SH-SY5Y (cell line): ENCODE measurements at regions not wholly inside any gene's neighbourhood (a gene's known extent, or its start where the extent isn't known, plus 50 kb on each side); places are given as distances from the start of the nearest gene placed in this dataset.

Experiments
- GATA2 ChIP-seq: IDR thresholded peaks from 2 replicates; pipeline ENCODE4 v1.6.1; 2011; ENCODE audit warnings: mild to moderate bottlenecking, low read depth, low read length
- GATA3 ChIP-seq: IDR thresholded peaks from 2 replicates; pipeline ENCODE4 v1.6.1; 2011; ENCODE audit warnings: low read depth, mild to moderate bottlenecking, low read length, moderate library complexity

DNA sequence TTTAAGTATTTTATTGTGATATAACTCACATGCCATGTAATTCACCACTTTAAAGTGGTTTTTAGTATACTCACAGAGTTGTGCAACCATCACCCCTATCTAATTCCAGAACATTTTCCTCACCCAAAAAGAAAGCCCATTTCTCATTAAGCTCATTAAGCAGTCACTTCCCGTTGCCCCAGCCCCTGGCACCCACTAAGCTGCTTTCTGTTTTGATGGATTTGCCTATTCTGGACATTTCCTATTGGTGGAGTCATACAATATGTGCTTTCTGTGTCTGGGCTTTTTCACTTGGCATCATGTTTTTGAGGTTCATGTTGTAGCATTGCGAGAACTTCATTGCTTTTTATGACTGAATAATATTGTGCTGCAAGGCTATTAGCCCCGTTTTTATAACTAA is 66.0 kb downstream of the ARL6IP4 start:
- TF ChIP-seq GATA2 (no peak), GATA3 (no peak)
